Thyroid gland (tissue), 4 donors: ENCODE measurements at regions not wholly inside any gene's neighbourhood (a gene's known extent, or its start where the extent isn't known, plus 50 kb on each side); places are given as distances from the start of the nearest gene placed in this dataset.

Experiments
- CTCF ChIP-seq, 6 experiments: fragments of 200-600 bp in 3 of 6; fragments of 450-650 bp in 3 of 6; sonication (generic) in 3 of 6; IDR thresholded peaks; one replicate each; pipeline ENCODE4 v1.5.1; 2016 to 2019; ENCODE audit warnings: antibody characterized with exemption in 6 of 6, mild to moderate bottlenecking in 2 of 6, inconsistent platforms in 1 of 6, moderate library complexity in 1 of 6
- POLR2A ChIP-seq, 2 donors: fragments of 450-650 bp; IDR thresholded peaks; one replicate each; pipeline ENCODE4 v1.6.1; 2017; ENCODE audit warnings: antibody characterized with exemption in 2 of 2, mild to moderate bottlenecking in 2 of 2, moderate library complexity in 1 of 2

GRCh38 chr6:165830761-165831160, 167.7 kb upstream of the PDE10A start:
- TF ChIP-seq CTCF (IDR thresholded peaks at IDR 0.05) (no peak), POLR2A (IDR thresholded peaks at IDR 0.05) (no peak)
